Mesenchymal stem cell (in vitro differentiated cells and primary cell): ENCODE measurements at regions not wholly inside any gene's neighbourhood (a gene's known extent, or its start where the extent isn't known, plus 50 kb on each side); places are given as distances from the start of the nearest gene placed in this dataset.

Experiments used
- DNase-seq: peaks from one replicate; pipeline ENCODE4 v3.0.0-alpha.2; 2013
- H2AFZ ChIP-seq: one replicate; pipeline ENCODE4 v1.6.1; 2013; ENCODE audit warnings: low read depth, mild to moderate bottlenecking, control low read depth, inconsistent platforms, low read length, moderate library complexity
- H2AK5ac ChIP-seq: 2 replicates; pipeline ENCODE4 v1.6.1; 2013; ENCODE audit warnings: low read length, moderate library complexity, mild to moderate bottlenecking, inconsistent platforms; ENCODE audit not compliant: severe bottlenecking
- H2BK120ac ChIP-seq: one replicate; pipeline ENCODE4 v1.6.1; 2013; ENCODE audit warnings: low read depth, mild to moderate bottlenecking, inconsistent platforms, low read length, moderate library complexity
- H2BK12ac ChIP-seq, 2 experiments: one replicate each; pipeline ENCODE4 v1.6.1; 2013; ENCODE audit warnings: inconsistent platforms in 2 of 2, low read length in 2 of 2, mild to moderate bottlenecking in 2 of 2, moderate library complexity in 2 of 2, control low read depth in 1 of 2
- H2BK15ac ChIP-seq: one replicate; pipeline ENCODE4 v1.6.1; 2013; ENCODE audit warnings: mild to moderate bottlenecking, low read depth, inconsistent platforms; ENCODE audit not compliant: poor library complexity, severe bottlenecking
- H2BK5ac ChIP-seq: 2 replicates; pipeline ENCODE4 v1.6.1; 2013; ENCODE audit warnings: low read depth, mild to moderate bottlenecking, low read length, control low read depth, inconsistent platforms; ENCODE audit not compliant: poor library complexity, severe bottlenecking
- H3K14ac ChIP-seq, 2 experiments: one replicate each; pipeline ENCODE4 v1.6.1; 2013; ENCODE audit warnings: inconsistent platforms in 2 of 2, low read length in 2 of 2, control low read depth in 1 of 2, mild to moderate bottlenecking in 1 of 2, moderate library complexity in 1 of 2
- H3K18ac ChIP-seq, 2 experiments: one replicate each; pipeline ENCODE4 v1.6.1; 2013; ENCODE audit warnings: inconsistent platforms in 2 of 2, low read length in 2 of 2, control low read depth in 1 of 2, low read depth in 1 of 2, mild to moderate bottlenecking in 1 of 2
- H3K23ac ChIP-seq, 2 experiments: one replicate each; pipeline ENCODE4 v1.6.1; 2013; ENCODE audit warnings: inconsistent platforms in 2 of 2, low read length in 2 of 2, mild to moderate bottlenecking in 2 of 2, moderate library complexity in 2 of 2, control low read depth in 1 of 2
- H3K27ac ChIP-seq: 2 replicates; pipeline ENCODE4 v1.5.1; 2013; ENCODE audit warnings: mild to moderate bottlenecking, moderate library complexity, low read length, control low read depth, inconsistent platforms; ENCODE audit not compliant: poor library complexity, severe bottlenecking
- H3K27me3 ChIP-seq, 2 experiments: 2 replicates each; pipeline versions ENCODE4 v1.6.1 to v1.7.0; 2013; ENCODE audit warnings: low read length in 2 of 2, mild to moderate bottlenecking in 2 of 2, moderate library complexity in 2 of 2, control low read depth in 1 of 2, inconsistent platforms in 1 of 2; ENCODE audit not compliant: control insufficient read depth in 1 of 2, insufficient read depth in 1 of 2
- H3K36me3 ChIP-seq, 2 experiments: 2 replicates each; pipeline versions ENCODE4 v1.6.1 to v1.7.0; 2013; ENCODE audit warnings: low read length in 2 of 2, control low read depth in 1 of 2, inconsistent platforms in 1 of 2, low read depth in 1 of 2, mild to moderate bottlenecking in 1 of 2; ENCODE audit not compliant: insufficient read depth in 2 of 2, control insufficient read depth in 1 of 2
- H3K4ac ChIP-seq, 2 experiments: one replicate each; pipeline ENCODE4 v1.6.1; 2013; ENCODE audit warnings: inconsistent platforms in 2 of 2, low read length in 2 of 2, mild to moderate bottlenecking in 2 of 2, moderate library complexity in 2 of 2, control low read depth in 1 of 2, low read depth in 1 of 2
- H3K4me1 ChIP-seq: 2 replicates; pipeline ENCODE4 v1.6.1; 2013; ENCODE audit warnings: low read depth, low read length, control low read depth; ENCODE audit not compliant: control insufficient read depth, insufficient read depth
- H3K4me2 ChIP-seq: 2 replicates; pipeline ENCODE4 v1.6.1; 2013; ENCODE audit warnings: low read length, mild to moderate bottlenecking, inconsistent platforms; ENCODE audit not compliant: poor library complexity, severe bottlenecking
- H3K4me3 ChIP-seq, 2 experiments: 2 replicates each; pipeline versions ENCODE4 v1.5.1 to v1.7.0; 2013; ENCODE audit warnings: low read length in 2 of 2, mild to moderate bottlenecking in 2 of 2, control low read depth in 1 of 2, low read depth in 1 of 2; ENCODE audit not compliant: insufficient read depth in 1 of 2
- H3K79me1 ChIP-seq: replicated peaks from 2 replicates; pipeline ENCODE4 v1.6.1; 2013; ENCODE audit warnings: mild to moderate bottlenecking, control low read depth, low read length, inconsistent platforms; ENCODE audit not compliant: poor library complexity, severe bottlenecking
- H3K9ac ChIP-seq: 2 replicates; pipeline ENCODE4 v1.7.0; 2013; ENCODE audit warnings: mild to moderate bottlenecking, low read length, moderate library complexity
- H3K9me3 ChIP-seq: 2 replicates; pipeline ENCODE4 v1.7.0; 2013; ENCODE audit warnings: mild to moderate bottlenecking, low read length; ENCODE audit not compliant: control insufficient read depth
- H4K8ac ChIP-seq: one replicate; pipeline ENCODE4 v1.6.1; 2013; ENCODE audit warnings: inconsistent platforms, mild to moderate bottlenecking, low read length, moderate library complexity
- H4K91ac ChIP-seq: one replicate; pipeline ENCODE4 v1.6.1; 2013; ENCODE audit warnings: mild to moderate bottlenecking, low read length, inconsistent platforms
- WGBS: methylation state at CpG from one replicate; pipeline ENCODE4 v1.1.7; 2013; ENCODE audit warnings: mixed read lengths; 5-methylcytosine and 5-hydroxymethylcytosine counted together

DNA sequence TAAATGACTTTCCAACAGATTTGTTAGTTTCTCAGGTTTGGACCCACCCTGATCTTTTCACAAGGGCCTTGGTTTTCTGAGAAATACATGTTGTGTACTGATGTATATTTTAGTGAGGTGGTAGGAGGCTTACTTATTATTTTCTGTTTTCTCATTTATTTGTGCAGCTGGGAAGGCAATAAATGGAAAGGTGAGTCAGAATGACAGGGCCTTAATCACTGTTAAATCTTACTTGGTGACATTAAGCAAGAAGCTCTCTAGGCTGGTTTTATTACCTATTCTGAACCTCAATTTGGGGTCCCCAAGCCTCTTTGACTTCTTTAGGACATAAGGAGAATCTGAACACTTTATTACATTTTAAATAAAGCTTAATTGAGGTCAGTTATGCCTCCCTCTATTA, 214.0 kb upstream of the DAB2 start:
- DNase-seq = no peak
- H3K79me1 ChIP-seq = no peaks in the 10 kb centered on the region
- H3K27ac ChIP-seq = no peak overlapping the region
- no peak overlapping the region for H4K8ac ChIP-seq
- H3K9ac ChIP-seq = no peak overlapping the region
- H2BK12ac ChIP-seq = no peak overlapping the region
- no peaks in the 10 kb centered on the region for H3K36me3 ChIP-seq
- H3K14ac ChIP-seq = no peak overlapping the region
- H3K4me3 ChIP-seq = no peak overlapping the region
- H3K4ac ChIP-seq = no peak overlapping the region
- H3K27me3 ChIP-seq = no peaks in the 10 kb centered on the region
- H3K4me2 ChIP-seq = no peak overlapping the region
- no peaks in the 10 kb centered on the region for H3K4me1 ChIP-seq
- H3K18ac ChIP-seq = no peak overlapping the region
- no peak overlapping the region for H3K23ac ChIP-seq
- no peak overlapping the region for H2AFZ ChIP-seq
- H2AK5ac ChIP-seq = no peak overlapping the region
- H2BK120ac ChIP-seq = no peak overlapping the region
- H2BK5ac ChIP-seq = no peak overlapping the region
- no peaks in the 10 kb centered on the region for H3K9me3 ChIP-seq
- H4K91ac ChIP-seq = no peak overlapping the region
- H2BK15ac ChIP-seq = no peak overlapping the region

DNA sequence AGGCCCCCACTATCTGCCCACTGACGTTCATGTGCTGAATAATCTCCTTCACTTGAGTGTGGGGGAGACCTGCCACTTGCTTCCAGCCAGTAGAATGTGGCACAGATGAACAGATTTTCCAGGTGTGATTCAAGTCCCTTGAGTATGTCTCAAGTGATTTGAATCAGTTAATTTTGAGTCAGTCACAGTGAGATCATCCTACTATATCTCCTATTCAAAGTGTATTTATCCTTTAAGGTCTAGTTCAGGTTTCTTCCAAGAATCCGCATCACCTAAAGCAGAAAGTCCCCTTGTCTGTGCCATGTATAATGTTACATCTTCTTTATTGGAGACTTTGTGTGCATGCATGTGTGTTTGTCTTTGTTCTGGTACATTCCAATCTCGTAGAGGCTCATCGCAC, 208.3 kb upstream of the DAB2 start:
- no peak overlapping the region for H4K8ac ChIP-seq
- H3K36me3 ChIP-seq = no peaks in the 10 kb centered on the region
- H3K23ac ChIP-seq = no peak overlapping the region

DNA sequence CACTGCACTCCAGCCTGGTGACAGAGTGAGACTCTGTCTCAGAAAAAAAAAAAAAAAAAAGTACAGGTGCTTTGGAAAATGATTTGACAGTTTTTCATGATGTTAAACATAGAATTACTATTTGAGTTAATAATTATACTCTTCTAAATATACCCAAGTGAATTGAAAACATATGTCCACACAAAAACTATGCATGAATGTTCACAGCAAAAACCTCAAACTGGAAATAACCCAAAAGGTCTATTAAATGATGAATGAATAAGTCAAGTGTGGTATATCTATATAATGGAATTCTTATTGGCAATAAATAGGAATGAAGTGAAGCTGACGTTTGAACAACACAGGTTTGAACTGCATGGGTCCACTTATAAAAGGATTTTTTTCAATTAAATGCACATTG, 207.2 kb upstream of the DAB2 start:
- Histone ChIP-seq H3K4me2 (no peak overlapping the region), H3K4me3 (no peak overlapping the region), H3K27me3 (no peaks in the 10 kb centered on the region), H2BK5ac (no peak overlapping the region), H3K4me1 (no peaks in the 10 kb centered on the region), H2AFZ (no peak overlapping the region), H3K14ac (no peak overlapping the region), H2BK12ac (no peak overlapping the region), H3K4ac (no peak overlapping the region), H3K79me1 (no peaks in the 10 kb centered on the region), H3K18ac (no peak overlapping the region), H3K27ac (no peak overlapping the region), H3K36me3 (no peaks in the 10 kb centered on the region), H2BK15ac (no peak overlapping the region), H4K91ac (no peak overlapping the region), H2AK5ac (no peak overlapping the region), H4K8ac (no peak overlapping the region), H3K23ac (no peak overlapping the region), H3K9me3 (no peaks in the 10 kb centered on the region), H2BK120ac (no peak overlapping the region), H3K9ac (no peak overlapping the region)
- DNase-seq = no peak
- no CpG with 5 or more reads among the region's 1 CpG for WGBS

More for the DNA sequence above, 208.3 kb upstream of the DAB2 start:
- Histone ChIP-seq H3K9me3 (no peaks in the 10 kb centered on the region), H2AK5ac (no peak overlapping the region), H3K14ac (no peak overlapping the region), H3K4me3 (no peak overlapping the region), H2BK12ac (no peak overlapping the region), H4K91ac (no peak overlapping the region), H3K4me2 (no peak overlapping the region), H3K4me1 (no peaks in the 10 kb centered on the region), H2AFZ (no peak overlapping the region), H3K27me3 (no peaks in the 10 kb centered on the region), H2BK15ac (no peak overlapping the region), H2BK5ac (no peak overlapping the region), H3K9ac (no peak overlapping the region), H3K27ac (no peak overlapping the region), H3K79me1 (no peaks in the 10 kb centered on the region), H3K18ac (no peak overlapping the region), H2BK120ac (no peak overlapping the region), H3K4ac (no peak overlapping the region)
- no peak for DNase-seq
- WGBS = 95% methylated on average over 4 of the region's 4 CpGs

DNA sequence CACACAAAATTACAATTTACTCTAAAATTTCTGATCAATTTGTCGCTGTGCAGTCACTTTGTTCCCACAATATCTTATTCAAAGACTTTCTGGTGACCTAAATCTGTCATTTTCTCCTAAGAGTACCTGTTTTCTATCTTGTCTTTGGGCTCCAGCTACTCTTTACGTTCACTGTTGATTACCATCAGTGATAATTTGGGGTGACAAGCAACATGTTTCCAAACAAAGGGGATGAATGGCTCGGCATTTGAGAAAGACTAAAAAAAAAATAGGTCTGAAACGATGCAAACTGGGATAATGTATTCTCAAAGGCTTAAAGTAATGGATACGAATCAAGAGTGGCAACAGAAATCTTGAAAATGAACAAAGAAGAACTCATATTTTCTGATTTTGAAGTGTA, 205.2 kb upstream of the DAB2 start:
- Histone ChIP-seq H3K9ac (no peak overlapping the region), H3K4me3 (no peak overlapping the region), H4K91ac (no peak overlapping the region), H3K23ac (no peak overlapping the region), H2BK120ac (no peak overlapping the region), H2BK12ac (no peak overlapping the region), H3K36me3 (no peaks in the 10 kb centered on the region), H3K14ac (no peak overlapping the region), H3K4me1 (no peaks in the 10 kb centered on the region), H2AK5ac (no peak overlapping the region), H2BK5ac (no peak overlapping the region), H3K79me1 (no peaks in the 10 kb centered on the region), H3K27me3 (no peaks in the 10 kb centered on the region), H3K27ac (no peak overlapping the region), H2AFZ (no peak overlapping the region), H4K8ac (no peak overlapping the region), H3K4me2 (no peak overlapping the region), H3K18ac (no peak overlapping the region), H3K9me3 (no peaks in the 10 kb centered on the region), H2BK15ac (no peak overlapping the region), H3K4ac (no peak overlapping the region)
- DNase-seq = no peak
- WGBS = 78% methylated on average over 5 of the region's 5 CpGs
